Uterus (tissue), 2 donors: ENCODE measurements at regions not wholly inside any gene's neighbourhood (a gene's known extent, or its start where the extent isn't known, plus 50 kb on each side); places are given as distances from the start of the nearest gene placed in this dataset.

Experiments
- CTCF ChIP-seq, 4 experiments: fragments of 200-600 bp in 2 of 4; fragments of 450-650 bp in 2 of 4; sonication (generic) in 2 of 4; IDR thresholded peaks; one replicate each; pipeline ENCODE4 v1.5.1; 2016 to 2019; ENCODE audit warnings: antibody characterized with exemption in 4 of 4, mild to moderate bottlenecking in 2 of 4, moderate library complexity in 1 of 4
- POLR2A ChIP-seq, 2 donors: fragments of 450-650 bp; IDR thresholded peaks; one replicate each; pipeline ENCODE4 v1.6.1; 2016; ENCODE audit warnings: antibody characterized with exemption in 2 of 2, mild to moderate bottlenecking in 1 of 2, moderate library complexity in 1 of 2

- TF ChIP-seq CTCF (IDR thresholded peaks at IDR 0.05) (no peak), POLR2A (IDR thresholded peaks at IDR 0.05) (no peak)
Measured at GRCh38 chr15:57890878-57891277, 174.6 kb downstream of the ALDH1A2 start.
